Thyroid gland (tissue), 4 donors: ENCODE measurements at regions not wholly inside any gene's neighbourhood (a gene's known extent, or its start where the extent isn't known, plus 50 kb on each side); places are given as distances from the start of the nearest gene placed in this dataset.

Experiments
- CTCF ChIP-seq, 6 experiments: fragments of 200-600 bp in 3 of 6; fragments of 450-650 bp in 3 of 6; sonication (generic) in 3 of 6; IDR thresholded peaks; one replicate each; pipeline ENCODE4 v1.5.1; 2016 to 2019; ENCODE audit warnings: antibody characterized with exemption in 6 of 6, mild to moderate bottlenecking in 2 of 6, inconsistent platforms in 1 of 6, moderate library complexity in 1 of 6
- POLR2A ChIP-seq, 2 donors: fragments of 450-650 bp; IDR thresholded peaks; one replicate each; pipeline ENCODE4 v1.6.1; 2017; ENCODE audit warnings: antibody characterized with exemption in 2 of 2, mild to moderate bottlenecking in 2 of 2, moderate library complexity in 1 of 2

DNA sequence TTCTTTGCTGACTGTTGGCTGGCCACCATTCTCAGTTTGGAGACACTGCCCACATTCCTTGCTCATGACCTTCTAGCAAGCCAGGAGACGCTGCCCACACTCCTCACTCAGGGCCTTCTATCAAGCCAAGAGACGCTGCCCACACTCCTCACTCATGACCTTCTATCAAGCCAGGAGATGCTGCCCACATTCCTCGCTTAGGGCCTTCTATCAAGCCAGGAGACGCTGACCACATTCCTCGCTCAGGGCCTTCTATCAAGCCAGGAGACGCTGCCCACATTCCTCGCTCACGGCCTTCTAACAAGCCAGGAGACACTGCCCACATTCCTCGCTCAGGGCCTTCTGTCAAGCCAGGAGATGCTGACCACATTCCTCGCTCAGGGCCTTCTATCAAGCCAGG is 131.3 kb upstream of the CBLN2 start:
- TF ChIP-seq CTCF (IDR thresholded peaks at IDR 0.05) (no peak), POLR2A (IDR thresholded peaks at IDR 0.05) (no peak)
